ENCODE measurements at regions not wholly inside any gene's neighbourhood (a gene's known extent, or its start where the extent isn't known, plus 50 kb on each side); places are given as distances from the start of the nearest gene placed in this dataset.
A peak's percentile ranks its signal among the peaks of the same experiment; 100 is the strongest.

- no peak for DNase-seq (ENCODE audit: low spot score)
Measured at GRCh38 chr7:142409471-142409870, 151.6 kb upstream of the PRSS58 start.

DNA sequence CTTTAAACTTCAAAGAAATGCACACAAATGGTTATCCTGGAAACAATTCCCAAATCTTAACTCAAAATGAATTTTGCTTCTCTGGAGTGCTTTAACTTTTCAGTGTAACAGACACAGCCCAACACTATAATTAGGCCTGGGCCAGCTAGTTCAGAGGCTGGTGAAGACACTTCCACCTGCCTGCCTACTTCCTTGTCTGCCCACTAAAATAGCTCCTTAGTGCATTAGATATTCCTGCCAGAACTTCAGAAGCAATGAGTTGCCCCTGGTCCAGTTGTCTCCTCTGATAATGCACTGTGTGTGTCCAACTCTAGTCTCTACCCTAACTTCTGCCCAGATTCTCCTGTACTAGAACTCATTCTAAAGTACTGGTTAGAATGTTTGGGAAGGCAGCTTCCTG, 150.9 kb upstream of the PRSS58 start:
- no peak for DNase-seq (ENCODE audit: low spot score)

- no peak for DNase-seq (ENCODE audit: low spot score)
Measured at GRCh38 chr7:142407939-142408570, 150.2 kb upstream of the PRSS58 start.

DNA sequence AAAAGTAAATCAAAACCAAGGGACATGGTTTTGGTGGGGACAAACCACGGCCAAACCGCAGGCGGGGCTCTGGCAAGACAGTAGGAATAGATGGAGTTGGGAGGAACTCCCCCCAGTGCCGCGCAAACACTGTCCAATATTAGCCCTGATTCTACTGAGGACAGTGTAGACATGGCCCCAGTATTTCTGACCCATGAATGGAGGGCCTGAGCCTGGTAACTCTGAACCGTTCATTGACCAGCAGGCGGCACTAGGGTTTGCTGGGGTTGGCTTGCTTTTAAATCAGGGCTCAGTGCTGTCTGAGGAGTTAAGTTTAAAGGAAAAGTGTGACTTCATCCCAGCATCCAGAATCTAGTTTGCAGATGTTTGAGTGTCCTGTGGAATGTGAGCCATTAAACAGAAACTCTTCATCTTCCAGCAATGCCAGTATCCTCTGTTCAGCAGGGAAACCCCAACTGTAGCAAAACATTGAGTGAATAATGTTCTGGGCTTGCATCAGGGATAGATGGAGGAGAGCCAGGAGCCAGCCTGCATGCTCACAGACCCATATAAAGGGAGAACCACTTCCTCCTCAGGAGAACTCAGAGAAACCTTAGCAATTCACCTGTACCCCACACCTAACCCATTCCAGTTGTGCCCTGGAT, 147.4 kb upstream of the PRSS58 start:
- DNase-seq (ENCODE audit: low spot score) = no peak

- DNase-seq (ENCODE audit: low spot score) = no peak
Measured at GRCh38 chr7:142401951-142402350, 144.1 kb upstream of the PRSS58 start.

- DNase-seq (ENCODE audit: low spot score) = no peak
Measured at GRCh38 chr7:142400042-142400533, 142.2 kb upstream of the PRSS58 start.

DNA sequence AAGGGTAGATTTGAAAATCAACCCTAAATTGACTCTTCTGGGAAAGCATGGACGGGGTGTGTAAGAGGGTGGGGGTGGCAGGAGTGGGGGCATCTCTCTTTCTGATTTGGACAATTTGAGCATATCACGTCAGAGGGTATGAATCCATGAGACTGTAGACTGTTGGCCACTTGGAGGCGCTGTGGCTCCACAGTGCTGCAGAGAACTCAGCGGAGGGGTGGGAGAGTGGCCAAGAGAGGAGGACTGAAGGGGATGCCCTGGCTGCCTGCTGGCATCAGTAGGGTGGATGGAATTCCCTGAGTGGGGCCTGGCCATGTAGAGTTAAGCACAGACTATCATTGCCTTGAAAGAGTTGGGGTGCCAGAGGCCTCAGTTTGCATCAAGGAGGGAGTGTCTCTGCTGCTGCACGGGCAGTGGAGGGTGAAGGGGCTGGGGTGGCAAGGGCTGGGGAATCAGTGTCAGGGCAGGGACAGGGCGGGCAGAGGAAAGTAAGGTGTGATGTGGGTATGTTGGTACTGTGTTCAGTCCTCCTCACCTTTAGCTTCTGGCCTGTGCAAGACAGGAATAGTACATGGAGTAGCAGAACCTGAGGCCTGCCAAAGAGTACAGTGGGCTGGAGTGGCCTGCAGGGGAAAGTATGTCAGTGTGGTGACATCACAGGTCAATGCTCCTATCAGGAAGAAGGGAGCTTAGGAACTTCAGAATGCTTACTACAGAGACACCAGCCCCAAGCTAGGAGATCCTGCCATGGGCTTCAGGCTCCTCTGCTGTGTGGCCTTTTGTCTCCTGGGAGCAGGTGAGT, 133.5 kb upstream of the PRSS58 start:
- peak; percentile 23 for DNase-seq (ENCODE audit: low spot score)

- no peak for DNase-seq (ENCODE audit: low spot score)
Measured at GRCh38 chr7:142389544-142389943, 131.7 kb upstream of the PRSS58 start.

DNA sequence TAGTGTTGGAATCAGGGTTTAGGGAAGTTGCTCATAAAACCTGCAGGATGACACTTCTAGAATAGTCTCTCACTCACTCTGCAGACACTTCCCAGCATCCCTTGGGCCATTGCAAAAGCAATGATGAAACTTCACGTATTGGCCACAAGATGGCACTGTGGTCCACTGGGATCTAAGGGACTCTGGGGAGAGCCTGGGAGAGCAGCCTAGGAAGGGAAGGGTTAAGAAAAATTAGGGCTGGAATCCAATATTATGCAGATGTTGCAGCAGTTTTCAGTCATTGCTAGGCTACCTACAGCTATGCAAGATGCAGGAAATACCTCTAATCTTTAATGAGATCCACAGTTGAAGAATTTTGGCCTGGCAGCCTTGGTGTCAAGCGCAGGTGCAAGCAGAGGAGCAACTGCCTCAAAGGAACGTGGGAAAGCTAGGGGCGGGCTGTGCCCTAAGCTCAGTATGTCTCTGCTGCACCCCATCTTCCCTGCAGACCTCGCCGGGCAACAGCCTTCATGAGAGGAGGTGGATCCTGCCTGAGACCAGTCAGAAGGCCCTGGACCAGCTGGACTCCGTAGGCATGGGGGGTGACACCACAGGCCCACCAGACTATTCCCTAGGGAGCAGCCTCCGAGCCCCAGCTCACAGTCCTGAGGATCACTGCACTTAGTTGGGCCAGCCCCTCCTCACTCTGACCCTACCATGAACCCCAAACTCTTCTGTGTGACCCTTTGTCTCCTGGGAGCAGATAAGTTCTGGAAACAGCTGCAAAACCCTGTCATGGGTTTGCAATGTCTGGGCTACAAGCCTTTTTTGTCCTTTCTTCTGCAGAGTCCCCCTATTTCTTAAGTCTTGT, 127.9 kb upstream of the PRSS58 start:
- DNase-seq (ENCODE audit: low spot score) = peak; percentile 81

DNA sequence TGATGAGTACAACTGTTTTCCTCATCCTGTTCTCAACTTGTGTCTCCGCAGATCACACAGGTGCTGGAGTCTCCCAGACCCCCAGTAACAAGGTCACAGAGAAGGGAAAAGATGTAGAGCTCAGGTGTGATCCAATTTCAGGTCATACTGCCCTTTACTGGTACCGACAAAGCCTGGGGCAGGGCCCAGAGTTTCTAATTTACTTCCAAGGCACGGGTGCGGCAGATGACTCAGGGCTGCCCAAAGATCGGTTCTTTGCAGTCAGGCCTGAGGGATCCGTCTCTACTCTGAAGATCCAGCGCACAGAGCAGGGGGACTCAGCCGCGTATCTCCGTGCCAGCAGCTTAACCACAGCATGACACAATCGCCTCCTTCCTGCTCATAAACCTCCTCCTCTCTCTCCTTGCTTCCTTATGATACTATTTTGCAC, 126.7 kb upstream of the PRSS58 start:
- no peak for DNase-seq (ENCODE audit: low spot score)

- DNase-seq (ENCODE audit: low spot score) = no peak
Measured at GRCh38 chr7:142383841-142384492, 126.1 kb upstream of the PRSS58 start.

DNA sequence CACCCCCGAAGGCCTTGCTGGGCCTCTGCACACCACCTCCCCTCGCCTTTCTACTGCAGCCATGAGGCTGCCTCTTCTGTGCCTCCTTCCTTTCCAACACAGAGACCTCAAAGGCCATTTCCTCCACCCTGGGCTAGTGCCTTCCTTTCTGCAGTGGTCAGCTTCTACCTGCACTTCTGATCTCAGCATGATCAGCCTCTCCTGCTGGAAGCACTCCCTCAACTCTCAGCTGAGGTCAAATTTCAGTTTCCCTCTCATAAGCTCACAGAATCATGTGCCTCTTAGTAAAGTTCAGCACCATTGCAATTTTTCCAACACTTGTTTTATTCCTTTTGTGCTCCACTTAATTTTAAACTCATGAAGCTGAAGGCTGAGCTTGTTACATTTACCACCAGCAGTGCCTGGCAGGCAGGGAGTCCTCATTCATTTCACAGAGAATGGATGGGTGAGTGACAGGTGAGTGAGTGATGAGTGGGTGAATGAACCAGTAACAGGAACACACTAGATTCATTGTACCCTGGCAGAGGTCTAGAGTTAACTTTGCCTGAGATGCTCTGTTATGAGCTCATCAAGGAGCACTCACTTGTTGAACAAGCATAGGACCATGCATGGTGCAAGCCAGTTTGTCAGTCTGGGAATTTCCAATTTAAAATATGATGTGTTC, 124.0 kb upstream of the PRSS58 start:
- no peak for DNase-seq (ENCODE audit: low spot score)

- no peak for DNase-seq (ENCODE audit: low spot score)
Measured at GRCh38 chr7:142380069-142380468, 122.2 kb upstream of the PRSS58 start.

- no peak for DNase-seq (ENCODE audit: low spot score)
Measured at GRCh38 chr7:142379201-142379885, 121.5 kb upstream of the PRSS58 start.

DNA sequence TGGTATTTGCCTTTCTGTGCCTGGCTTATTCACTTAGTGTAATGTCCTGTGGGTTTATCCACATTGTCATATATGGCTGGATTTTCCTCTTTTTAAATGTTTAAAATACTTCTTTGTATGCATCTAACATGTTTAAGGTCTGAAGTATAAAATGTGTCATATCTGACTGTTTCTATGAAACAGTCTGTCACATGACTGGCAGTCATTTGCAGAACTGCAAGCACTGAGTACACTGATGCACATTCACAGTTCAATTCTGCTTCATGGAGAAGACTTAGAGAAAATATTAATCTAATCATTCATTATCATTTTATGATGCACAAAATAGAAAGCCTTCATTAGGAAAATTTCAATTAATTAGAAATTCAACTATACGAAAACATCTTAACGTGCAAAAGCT, 119.7 kb upstream of the PRSS58 start:
- no peak for DNase-seq (ENCODE audit: low spot score)

- no peak for DNase-seq (ENCODE audit: low spot score)
Measured at GRCh38 chr7:142376356-142376997, 118.6 kb upstream of the PRSS58 start.

GRCh38 chr7:142375710-142376313, 118.0 kb upstream of the PRSS58 start:
- DNase-seq (ENCODE audit: low spot score) = no peak

- DNase-seq (ENCODE audit: low spot score) = no peak
Measured at GRCh38 chr7:142372727-142373126, 114.9 kb upstream of the PRSS58 start.

GRCh38 chr7:142371586-142372377, 113.9 kb upstream of the PRSS58 start:
- DNase-seq (ENCODE audit: low spot score) = no peak

All from Ammon's horn (tissue), 1 donor.